ENCODE measurements at regions not wholly inside any gene's neighbourhood (a gene's known extent, or its start where the extent isn't known, plus 50 kb on each side); places are given as distances from the start of the nearest gene placed in this dataset.

- no peak for FAIRE-seq
Observed at GRCh38 chr16:52825892-52826291, 226.8 kb downstream of the CHD9NB start.

GRCh38 chr16:52819808-52820207 lies 232.9 kb downstream of the CHD9NB start:
- ChIA-PET CTCF (no interaction called here), POLR2A (no interaction called here)
- WGBS (ENCODE audit: missing lambda C conversion rate), result 48% methylated on average over 3 of the region's 3 CpGs
- TF ChIP-seq, protein P1, sequence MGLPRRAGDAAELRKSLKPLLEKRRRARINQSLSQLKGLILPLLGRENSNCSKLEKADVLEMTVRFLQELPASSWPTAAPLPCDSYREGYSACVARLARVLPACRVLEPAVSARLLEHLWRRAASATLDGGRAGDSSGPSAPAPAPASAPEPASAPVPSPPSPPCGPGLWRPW (IDR thresholded peaks at IDR 0.05), result no peak
- no peak for TF ChIP-seq TFCP2L1 (CRISPR knock-in tag; IDR thresholded peaks at IDR 0.05)
- TF ChIP-seq ZNF302 (CRISPR knock-in tag; IDR thresholded peaks at IDR 0.05), result no peak
- no peak for TF ChIP-seq KDM5A (IDR thresholded peaks at IDR 0.05)
- TF ChIP-seq, protein P2, sequence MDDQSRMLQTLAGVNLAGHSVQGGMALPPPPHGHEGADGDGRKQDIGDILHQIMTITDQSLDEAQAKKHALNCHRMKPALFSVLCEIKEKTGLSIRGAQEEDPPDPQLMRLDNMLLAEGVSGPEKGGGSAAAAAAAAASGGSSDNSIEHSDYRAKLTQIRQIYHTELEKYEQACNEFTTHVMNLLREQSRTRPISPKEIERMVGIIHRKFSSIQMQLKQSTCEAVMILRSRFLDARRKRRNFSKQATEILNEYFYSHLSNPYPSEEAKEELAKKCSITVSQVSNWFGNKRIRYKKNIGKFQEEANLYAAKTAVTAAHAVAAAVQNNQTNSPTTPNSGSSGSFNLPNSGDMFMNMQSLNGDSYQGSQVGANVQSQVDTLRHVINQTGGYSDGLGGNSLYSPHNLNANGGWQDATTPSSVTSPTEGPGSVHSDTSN (IDR thresholded peaks at IDR 0.05), result no peak
- TF ChIP-seq FOSL2 (IDR thresholded peaks at IDR 0.05), result no peak
- no peak for TF ChIP-seq FOSL2 (CRISPR knock-in tag; IDR thresholded peaks at IDR 0.05)
- TF ChIP-seq CEBPB (IDR thresholded peaks at IDR 0.05), result no peak
- TF ChIP-seq, protein P3, sequence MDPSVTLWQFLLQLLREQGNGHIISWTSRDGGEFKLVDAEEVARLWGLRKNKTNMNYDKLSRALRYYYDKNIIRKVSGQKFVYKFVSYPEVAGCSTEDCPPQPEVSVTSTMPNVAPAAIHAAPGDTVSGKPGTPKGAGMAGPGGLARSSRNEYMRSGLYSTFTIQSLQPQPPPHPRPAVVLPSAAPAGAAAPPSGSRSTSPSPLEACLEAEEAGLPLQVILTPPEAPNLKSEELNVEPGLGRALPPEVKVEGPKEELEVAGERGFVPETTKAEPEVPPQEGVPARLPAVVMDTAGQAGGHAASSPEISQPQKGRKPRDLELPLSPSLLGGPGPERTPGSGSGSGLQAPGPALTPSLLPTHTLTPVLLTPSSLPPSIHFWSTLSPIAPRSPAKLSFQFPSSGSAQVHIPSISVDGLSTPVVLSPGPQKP (IDR thresholded peaks at IDR 0.05; ENCODE audit: low read depth, low read length), result no peak
- TF ChIP-seq POLR2AphosphoS2 (conservative IDR thresholded peaks at IDR 0.05; ENCODE audit: low read length), result no peak
- no peak for TF ChIP-seq CTCF (IDR thresholded peaks at IDR 0.05)
- TF ChIP-seq ZC3H11A (IDR thresholded peaks at IDR 0.05), result no peak
- TF ChIP-seq RFX5 (IDR thresholded peaks at IDR 0.05), result no peak
- no peak for TF ChIP-seq USF2 (IDR thresholded peaks at IDR 0.05)
- no peak for TF ChIP-seq JUN (IDR thresholded peaks at IDR 0.05)
- H3K9me3 ChIP-seq, result no peaks in the 10 kb centered on the region
- H3K4me2 ChIP-seq, result no peak overlapping the region
- no peak for ATAC-seq
- H3K27ac ChIP-seq, result no peak overlapping the region
- no peaks in the 10 kb centered on the region for H3K4me1 ChIP-seq
- DNase-seq (ENCODE audit: low read depth in 1 of 2, low spot score in 1 of 2), result no peak
- FAIRE-seq, result no peak
- no peak overlapping the region for H3K4me3 ChIP-seq

More at GRCh38 chr16:52825892-52826291, 226.8 kb downstream of the CHD9NB start:
- ChIA-PET CTCF (no interaction called here), POLR2A (no interaction called here)
- DNase-seq (ENCODE audit: low read depth in 1 of 2, low spot score in 1 of 2) (no peak), ATAC-seq (no peak)
- Histone ChIP-seq H3K4me2 (no peak overlapping the region), H3K4me1 (no peaks in the 10 kb centered on the region), H3K9me3 (no peaks in the 10 kb centered on the region), H3K4me3 (no peak overlapping the region), H3K27ac (no peak overlapping the region)
- 41% methylated on average over 5 of the region's 5 CpGs for WGBS (ENCODE audit: missing lambda C conversion rate)
- TF ChIP-seq FOSB (CRISPR knock-in tag; IDR thresholded peaks at IDR 0.05), result no peak
- no peak for TF ChIP-seq JUN (IDR thresholded peaks at IDR 0.05)
- no peak for TF ChIP-seq MAX (IDR thresholded peaks at IDR 0.05)

DNA sequence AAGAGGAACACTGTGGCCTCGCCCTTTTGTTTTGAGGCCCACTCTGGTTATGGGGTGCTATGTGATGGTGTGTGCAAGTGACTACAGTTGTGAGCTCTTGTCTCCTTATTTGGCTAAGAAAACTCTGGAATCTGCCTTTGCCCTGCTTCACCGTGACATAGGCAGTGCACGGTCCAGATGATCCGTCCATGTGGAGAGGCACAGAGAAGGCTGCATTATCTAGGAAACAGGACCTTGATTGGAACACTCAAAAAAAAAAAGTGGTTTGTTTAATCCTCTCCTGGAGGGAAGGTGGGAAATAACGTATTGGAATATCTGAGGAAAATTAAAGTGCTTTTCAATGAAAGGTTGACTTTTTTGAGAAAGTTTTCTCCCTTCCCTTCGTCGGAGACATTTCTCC lies 233.3 kb downstream of the CHD9NB start:
- DNase-seq (ENCODE audit: low read depth in 1 of 2, low spot score in 1 of 2) (no peak), FAIRE-seq (no peak), ATAC-seq (no peak)
- Histone ChIP-seq H3K9me3 (no peaks in the 10 kb centered on the region), H3K4me2 (no peak overlapping the region), H3K4me1 (no peaks in the 10 kb centered on the region), H3K4me3 (no peak overlapping the region), H3K27ac (no peak overlapping the region)
- ChIA-PET POLR2A (no interaction called here), CTCF (no interaction called here)
- WGBS (ENCODE audit: missing lambda C conversion rate), result 64% methylated on average over 7 of the region's 7 CpGs
- TF ChIP-seq TP53 (CRISPR knock-in tag; IDR thresholded peaks at IDR 0.05) (no peak), RARB (CRISPR knock-in tag; IDR thresholded peaks at IDR 0.05) (no peak), SMC3 (IDR thresholded peaks at IDR 0.05) (no peak), FOXS1 (CRISPR knock-in tag; IDR thresholded peaks at IDR 0.05) (no peak), POLR2A (IDR thresholded peaks at IDR 0.05; ENCODE audit: low read length) (no peak), E2F6 (IDR thresholded peaks at IDR 0.05; ENCODE audit: borderline replicate concordance, low read depth) (no peak), POLR2AphosphoS2 (conservative IDR thresholded peaks at IDR 0.05; ENCODE audit: low read length) (no peak)
- TF ChIP-seq, protein P3 (IDR thresholded peaks at IDR 0.05; ENCODE audit: low read depth, low read length), result no peak
- TF ChIP-seq, protein P4, sequence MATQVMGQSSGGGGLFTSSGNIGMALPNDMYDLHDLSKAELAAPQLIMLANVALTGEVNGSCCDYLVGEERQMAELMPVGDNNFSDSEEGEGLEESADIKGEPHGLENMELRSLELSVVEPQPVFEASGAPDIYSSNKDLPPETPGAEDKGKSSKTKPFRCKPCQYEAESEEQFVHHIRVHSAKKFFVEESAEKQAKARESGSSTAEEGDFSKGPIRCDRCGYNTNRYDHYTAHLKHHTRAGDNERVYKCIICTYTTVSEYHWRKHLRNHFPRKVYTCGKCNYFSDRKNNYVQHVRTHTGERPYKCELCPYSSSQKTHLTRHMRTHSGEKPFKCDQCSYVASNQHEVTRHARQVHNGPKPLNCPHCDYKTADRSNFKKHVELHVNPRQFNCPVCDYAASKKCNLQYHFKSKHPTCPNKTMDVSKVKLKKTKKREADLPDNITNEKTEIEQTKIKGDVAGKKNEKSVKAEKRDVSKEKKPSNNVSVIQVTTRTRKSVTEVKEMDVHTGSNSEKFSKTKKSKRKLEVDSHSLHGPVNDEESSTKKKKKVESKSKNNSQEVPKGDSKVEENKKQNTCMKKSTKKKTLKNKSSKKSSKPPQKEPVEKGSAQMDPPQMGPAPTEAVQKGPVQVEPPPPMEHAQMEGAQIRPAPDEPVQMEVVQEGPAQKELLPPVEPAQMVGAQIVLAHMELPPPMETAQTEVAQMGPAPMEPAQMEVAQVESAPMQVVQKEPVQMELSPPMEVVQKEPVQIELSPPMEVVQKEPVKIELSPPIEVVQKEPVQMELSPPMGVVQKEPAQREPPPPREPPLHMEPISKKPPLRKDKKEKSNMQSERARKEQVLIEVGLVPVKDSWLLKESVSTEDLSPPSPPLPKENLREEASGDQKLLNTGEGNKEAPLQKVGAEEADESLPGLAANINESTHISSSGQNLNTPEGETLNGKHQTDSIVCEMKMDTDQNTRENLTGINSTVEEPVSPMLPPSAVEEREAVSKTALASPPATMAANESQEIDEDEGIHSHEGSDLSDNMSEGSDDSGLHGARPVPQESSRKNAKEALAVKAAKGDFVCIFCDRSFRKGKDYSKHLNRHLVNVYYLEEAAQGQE (IDR thresholded peaks at IDR 0.05), result no peak

Measured in A549 (cell line).